OCI-LY1 (cell line): ENCODE measurements at regions not wholly inside any gene's neighbourhood (a gene's known extent, or its start where the extent isn't known, plus 50 kb on each side); places are given as distances from the start of the nearest gene placed in this dataset.
"Not testable (repeated sequence)": the region's sequence is repeated elsewhere in the genome, so short reads cannot be mapped to it uniquely, and the experiment has no call there.

Experiments
- H2AFZ ChIP-seq: fragments of 200-600 bp; sonication (generic), shearing (Covaris generic); 2 replicates; pipeline ENCODE4 v1.6.0; 2014; ENCODE audit warnings: antibody characterized with exemption, mild to moderate bottlenecking, low read length
- H3F3A ChIP-seq: fragments of 200-600 bp; sonication (generic), shearing (Covaris generic); 2 replicates; pipeline ENCODE4 v1.6.0; 2014; ENCODE audit warnings: mild to moderate bottlenecking, antibody characterized with exemption, low read length, moderate library complexity; ENCODE audit not compliant: insufficient read depth
- H3K27ac ChIP-seq: fragments of 200-600 bp; sonication (generic); 2 replicates; pipeline ENCODE4 v1.5.1; 2014; ENCODE audit warnings: low read length, mixed run types, mild to moderate bottlenecking, low read depth; ENCODE audit not compliant: poor library complexity, severe bottlenecking
- H3K27me3 ChIP-seq: fragments of 200-600 bp; sonication (generic); 2 replicates; pipeline ENCODE4 v1.6.0; 2014; ENCODE audit warnings: antibody characterized with exemption, mild to moderate bottlenecking, low read length, moderate library complexity; ENCODE audit not compliant: insufficient read depth
- H3K36me3 ChIP-seq: fragments of 200-600 bp; sonication (generic); 2 replicates; pipeline ENCODE4 v1.6.1; 2014; ENCODE audit warnings: mild to moderate bottlenecking, antibody characterized with exemption, low read length, moderate library complexity, mixed read lengths; ENCODE audit not compliant: insufficient read depth
- H3K4me1 ChIP-seq: fragments of 200-600 bp; sonication (generic); 2 replicates; pipeline ENCODE4 v1.5.1; 2014; ENCODE audit warnings: mild to moderate bottlenecking, low read length, moderate library complexity; ENCODE audit not compliant: insufficient read depth, severe bottlenecking
- H3K4me2 ChIP-seq: fragments of 200-600 bp; sonication (generic), shearing (Covaris generic); 2 replicates; pipeline ENCODE4 v1.6.1; 2014; ENCODE audit warnings: low read length
- H3K4me3 ChIP-seq: fragments of 200-600 bp; sonication (generic); 2 replicates; pipeline ENCODE4 v1.5.1; 2014; ENCODE audit warnings: low read length, low read depth, mild to moderate bottlenecking, mixed read lengths; ENCODE audit not compliant: poor library complexity, severe bottlenecking
- H3K79me2 ChIP-seq: fragments of 200-600 bp; shearing (Covaris generic); 2 replicates; pipeline ENCODE4 v1.6.1; 2016; ENCODE audit warnings: mixed run types, low read length, mixed read lengths; ENCODE audit not compliant: insufficient read depth
- H3K9ac ChIP-seq: fragments of 200-600 bp; sonication (generic), shearing (Covaris generic); 2 replicates; pipeline ENCODE4 v1.6.1; 2014; ENCODE audit warnings: mild to moderate bottlenecking, low read length, mixed read lengths
- H3K9me2 ChIP-seq: fragments of 200-600 bp; sonication (generic), shearing (Covaris generic); 2 replicates; pipeline ENCODE4 v1.6.1; 2014; ENCODE audit warnings: low read depth, mild to moderate bottlenecking, low read length, mixed read lengths
- H3K9me3 ChIP-seq: fragments of 200-600 bp; shearing (Covaris generic); 2 replicates; pipeline ENCODE4 v1.6.1; 2014; ENCODE audit warnings: low read length, mixed read lengths
- H4K20me1 ChIP-seq: fragments of 200-600 bp; sonication (generic), shearing (Covaris generic); 2 replicates; pipeline ENCODE4 v1.6.0; 2016; ENCODE audit warnings: mild to moderate bottlenecking, low read length; ENCODE audit not compliant: insufficient read depth
- EZH2 ChIP-seq: fragments of 200-600 bp; sonication (generic), shearing (Covaris generic); IDR thresholded peaks from 2 replicates; pipeline ENCODE4 v1.8.0; 2017; ENCODE audit warnings: borderline replicate concordance, mixed run types, mild to moderate bottlenecking, antibody characterized with exemption, low read length, moderate library complexity, mixed read lengths
- TF ChIP-seq, protein P1 (sequence below): fragments of 200-600 bp; sonication (generic), shearing (Covaris generic); IDR thresholded peaks from 2 replicates; pipeline ENCODE4 v1.5.1; 2017; ENCODE audit warnings: mild to moderate bottlenecking, antibody characterized with exemption, low read length, moderate library complexity, mixed read lengths

DNA sequence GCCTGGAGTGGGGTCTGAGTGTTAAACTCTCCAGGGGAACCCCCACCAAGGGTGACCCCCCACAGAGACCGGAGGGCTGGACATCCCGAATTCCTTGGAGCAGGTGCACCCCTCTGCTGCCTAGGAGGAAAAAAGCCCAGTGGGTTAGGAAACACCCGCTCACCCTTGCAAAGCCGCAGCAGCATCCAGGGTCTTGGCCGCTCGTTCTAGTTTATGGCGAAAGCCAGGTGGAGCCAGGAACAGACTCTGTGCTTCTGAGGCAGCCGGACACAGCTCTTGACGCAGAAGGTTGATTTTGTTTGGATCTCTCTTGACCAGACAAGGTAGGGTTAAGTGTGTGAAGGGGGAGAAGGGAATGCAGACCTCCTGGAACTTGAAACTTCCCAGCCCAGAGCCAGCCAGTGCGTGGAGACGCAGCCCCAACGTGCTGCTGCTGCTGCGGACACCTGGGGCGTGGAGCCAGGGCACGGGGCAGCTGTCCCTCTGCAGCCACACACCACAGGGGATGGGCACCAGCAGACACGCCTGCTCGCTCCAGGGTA, 154.5 kb downstream of the LAT start:
- Histone ChIP-seq H3K27me3 (no peaks in the 10 kb centered on the region), H4K20me1 (no peaks in the 10 kb centered on the region), H3K79me2 (no peaks in the 10 kb centered on the region), H3K4me2 (no peak overlapping the region), H3K9ac (no peak overlapping the region), H3K9me2 (no peaks in the 10 kb centered on the region), H3F3A (no peaks in the 10 kb centered on the region), H2AFZ (no peak overlapping the region), H3K36me3 (peaks cover 4% of the 10 kb centered on the region; the same call in 1 of the 2 replicates), H3K27ac (no peak overlapping the region), H3K9me3 (no peaks in the 10 kb centered on the region), H3K4me3 (no peak overlapping the region), H3K4me1 (peaks cover 5% of the 10 kb centered on the region)
- TF ChIP-seq EZH2, result no peak
- TF ChIP-seq, protein P1, sequence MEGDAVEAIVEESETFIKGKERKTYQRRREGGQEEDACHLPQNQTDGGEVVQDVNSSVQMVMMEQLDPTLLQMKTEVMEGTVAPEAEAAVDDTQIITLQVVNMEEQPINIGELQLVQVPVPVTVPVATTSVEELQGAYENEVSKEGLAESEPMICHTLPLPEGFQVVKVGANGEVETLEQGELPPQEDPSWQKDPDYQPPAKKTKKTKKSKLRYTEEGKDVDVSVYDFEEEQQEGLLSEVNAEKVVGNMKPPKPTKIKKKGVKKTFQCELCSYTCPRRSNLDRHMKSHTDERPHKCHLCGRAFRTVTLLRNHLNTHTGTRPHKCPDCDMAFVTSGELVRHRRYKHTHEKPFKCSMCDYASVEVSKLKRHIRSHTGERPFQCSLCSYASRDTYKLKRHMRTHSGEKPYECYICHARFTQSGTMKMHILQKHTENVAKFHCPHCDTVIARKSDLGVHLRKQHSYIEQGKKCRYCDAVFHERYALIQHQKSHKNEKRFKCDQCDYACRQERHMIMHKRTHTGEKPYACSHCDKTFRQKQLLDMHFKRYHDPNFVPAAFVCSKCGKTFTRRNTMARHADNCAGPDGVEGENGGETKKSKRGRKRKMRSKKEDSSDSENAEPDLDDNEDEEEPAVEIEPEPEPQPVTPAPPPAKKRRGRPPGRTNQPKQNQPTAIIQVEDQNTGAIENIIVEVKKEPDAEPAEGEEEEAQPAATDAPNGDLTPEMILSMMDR, result no peak

DNA sequence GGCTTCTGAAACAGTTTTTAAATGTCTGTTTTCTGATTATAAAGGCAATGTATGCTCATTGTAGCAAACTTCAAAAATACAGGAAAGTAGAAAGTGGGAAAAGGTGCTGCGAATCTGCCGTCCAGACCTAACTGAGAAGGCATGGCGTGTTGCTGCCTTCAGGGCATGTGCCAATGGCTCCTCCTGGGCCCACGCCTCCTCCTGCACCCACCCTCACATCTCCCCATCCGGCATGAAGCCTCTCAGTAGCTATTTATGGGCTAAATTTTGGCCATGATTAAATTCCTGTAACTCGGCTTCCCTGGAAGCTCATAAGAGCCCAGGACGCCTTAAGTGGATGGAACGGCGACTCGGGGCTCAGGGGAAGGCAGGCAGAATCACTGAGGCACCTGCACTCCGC, 153.8 kb downstream of the LAT start:
- not testable (repeated sequence) for H2AFZ ChIP-seq, H3K4me1 ChIP-seq, H3K9me2 ChIP-seq, H3K36me3 ChIP-seq, H3K27ac ChIP-seq, H3K4me2 ChIP-seq, H4K20me1 ChIP-seq, H3K9me3 ChIP-seq, H3K4me3 ChIP-seq, H3F3A ChIP-seq, H3K79me2 ChIP-seq, H3K9ac ChIP-seq, H3K27me3 ChIP-seq

DNA sequence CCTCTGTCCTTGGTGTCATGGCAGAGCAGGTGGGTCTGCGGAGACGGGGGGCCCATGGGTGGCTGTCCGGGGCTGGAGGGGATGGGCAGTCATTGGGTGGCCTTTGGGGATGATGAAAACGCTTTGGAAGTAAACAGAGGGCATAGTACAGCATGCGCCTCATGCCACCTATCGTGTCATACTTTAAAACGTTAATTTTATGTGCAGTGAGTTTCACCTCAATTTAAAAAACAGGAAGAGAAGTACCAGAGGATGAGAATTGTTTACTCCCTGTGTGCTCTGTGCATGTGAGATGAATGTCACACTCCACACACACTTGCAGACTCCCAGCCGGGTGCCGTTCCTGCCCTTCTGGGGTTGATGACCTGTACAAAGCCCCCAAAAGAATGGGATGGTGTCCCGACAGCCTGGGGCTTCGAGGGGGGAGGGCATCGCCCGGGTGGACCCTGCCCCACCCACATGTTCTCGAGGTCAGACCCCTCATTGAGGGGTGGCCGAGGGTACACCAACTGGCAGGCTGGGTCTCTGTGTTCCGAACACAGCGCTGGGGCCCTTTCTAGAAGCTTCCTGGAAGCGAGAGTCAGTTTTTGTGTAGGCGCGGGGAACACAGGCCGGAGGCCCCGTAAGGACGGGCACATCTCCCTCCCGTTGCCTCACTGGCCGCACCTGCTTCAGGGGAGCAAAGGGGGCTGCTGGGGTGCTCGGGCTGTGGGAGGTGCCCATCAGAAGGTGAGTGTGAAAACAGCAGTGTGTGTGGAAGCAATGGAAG, 153.2 kb downstream of the LAT start:
- not testable (repeated sequence) for H3F3A ChIP-seq, H3K4me3 ChIP-seq, H3K4me2 ChIP-seq, H3K27me3 ChIP-seq, H3K9me3 ChIP-seq, H4K20me1 ChIP-seq, H3K27ac ChIP-seq, H3K9me2 ChIP-seq, H3K36me3 ChIP-seq, H3K4me1 ChIP-seq, H2AFZ ChIP-seq, H3K79me2 ChIP-seq, H3K9ac ChIP-seq

DNA sequence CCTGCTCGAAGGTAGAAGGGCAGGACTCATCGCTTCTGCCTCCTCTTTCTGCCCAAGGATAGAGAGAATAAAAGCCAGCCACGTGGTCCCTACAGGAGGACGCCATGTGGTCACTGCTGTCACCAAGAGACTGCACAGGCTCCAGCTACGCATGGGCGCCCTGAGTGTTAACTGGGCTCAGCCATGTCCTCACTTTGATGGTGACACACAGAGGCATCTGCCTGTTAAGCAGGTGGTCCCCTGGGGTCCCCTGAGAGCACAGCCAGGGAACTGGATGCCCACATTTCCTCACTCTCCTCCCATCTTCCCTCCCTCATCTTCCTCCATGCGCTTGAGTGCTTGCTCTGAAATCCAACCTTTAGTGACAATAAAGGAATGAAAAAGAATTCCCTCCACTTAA, 152.6 kb downstream of the LAT start:
- H3K9ac ChIP-seq, H3K4me1 ChIP-seq: not testable (repeated sequence)

DNA sequence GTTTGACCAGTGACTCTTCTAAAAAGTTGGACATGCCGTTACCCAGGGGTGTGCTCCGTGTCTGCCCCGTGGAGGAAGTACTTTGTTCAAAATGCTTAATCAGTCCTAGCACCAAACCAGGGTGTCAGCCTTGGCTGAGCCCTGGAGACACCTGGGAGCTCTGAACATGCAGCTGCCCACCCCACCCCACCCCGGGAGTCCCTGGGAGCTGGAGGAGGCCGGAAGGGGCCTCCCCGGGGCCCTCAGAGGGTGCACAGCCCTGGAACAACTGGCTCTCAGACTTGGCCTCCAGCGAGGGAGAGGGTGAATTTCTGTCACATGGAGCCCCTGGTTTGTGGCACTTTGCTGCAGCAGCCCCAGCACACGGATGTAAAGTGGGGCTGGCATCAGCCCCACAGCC, 152.1 kb downstream of the LAT start:
- not testable (repeated sequence) for H3K79me2 ChIP-seq, H3K27ac ChIP-seq, H3K9me2 ChIP-seq, H2AFZ ChIP-seq, H3K36me3 ChIP-seq, H3K4me2 ChIP-seq, H3K4me1 ChIP-seq, H3F3A ChIP-seq, H3K4me3 ChIP-seq, H4K20me1 ChIP-seq, H3K9ac ChIP-seq, H3K9me3 ChIP-seq, H3K27me3 ChIP-seq

More for the DNA sequence above, 152.6 kb downstream of the LAT start:
- H3K27me3 ChIP-seq, H3K9me2 ChIP-seq, H3K36me3 ChIP-seq, H2AFZ ChIP-seq, H3K4me2 ChIP-seq, H3K9me3 ChIP-seq, H3F3A ChIP-seq, H4K20me1 ChIP-seq, H3K4me3 ChIP-seq, H3K27ac ChIP-seq, H3K79me2 ChIP-seq: not testable (repeated sequence)

DNA sequence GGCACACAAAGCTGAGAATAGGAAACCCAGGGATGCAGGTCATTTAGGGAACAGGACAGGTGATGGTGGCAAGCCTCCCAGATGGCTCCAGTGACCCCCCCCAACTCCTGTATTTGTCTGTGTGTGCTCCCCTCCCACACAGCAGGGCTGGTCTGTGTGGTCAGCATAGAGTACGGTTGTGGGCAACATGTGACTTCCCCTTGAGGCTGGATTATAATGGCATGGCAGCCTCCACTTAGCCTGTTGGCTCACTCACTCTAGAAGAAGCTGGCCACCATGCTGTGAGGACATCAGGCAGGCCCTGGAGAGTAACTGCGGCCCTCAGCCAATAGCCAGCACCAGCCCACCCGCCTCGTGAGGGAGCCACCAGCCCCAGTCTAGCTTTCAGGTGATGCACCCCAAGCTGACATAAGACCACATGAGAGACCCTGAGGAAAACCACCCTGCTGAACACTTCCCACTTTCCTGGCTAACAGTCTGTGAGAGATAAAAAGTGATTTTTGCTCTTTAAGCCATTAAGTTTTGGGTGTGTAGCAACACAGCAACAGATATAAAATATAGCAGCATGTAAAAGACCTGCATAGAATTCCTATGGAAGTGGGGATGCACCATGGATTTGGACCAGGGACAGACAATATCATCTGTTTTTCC, 151.3 kb downstream of the LAT start:
- H2AFZ ChIP-seq, H3K4me3 ChIP-seq, H4K20me1 ChIP-seq, H3K9me2 ChIP-seq, H3K27ac ChIP-seq, H3F3A ChIP-seq, H3K36me3 ChIP-seq, H3K79me2 ChIP-seq, H3K4me1 ChIP-seq, H3K4me2 ChIP-seq, H3K9me3 ChIP-seq, H3K27me3 ChIP-seq, H3K9ac ChIP-seq: not testable (repeated sequence)
